MM.1S (cell line): ENCODE measurements at regions not wholly inside any gene's neighbourhood (a gene's known extent, or its start where the extent isn't known, plus 50 kb on each side); places are given as distances from the start of the nearest gene placed in this dataset.

Experiments
- EZH2 ChIP-seq: fragments of 300-600 bp; sonication (generic); optimal IDR thresholded peaks from 2 replicates; pipeline ENCODE3; 2017; ENCODE audit warnings: low read depth, mild to moderate bottlenecking, antibody characterized with exemption, low read length, mixed read lengths
- EZH2phosphoT487 ChIP-seq: fragments of 300-600 bp; sonication (generic); IDR thresholded peaks from 2 replicates; pipeline ENCODE4 v1.6.1; 2018; ENCODE audit warnings: antibody characterized with exemption, low read length
- TF ChIP-seq, protein P1 (sequence below): fragments of 300-600 bp; sonication (generic); IDR thresholded peaks from 2 replicates; pipeline ENCODE4 v1.5.1; 2016; ENCODE audit warnings: antibody characterized with exemption, low read length, mixed read lengths

DNA sequence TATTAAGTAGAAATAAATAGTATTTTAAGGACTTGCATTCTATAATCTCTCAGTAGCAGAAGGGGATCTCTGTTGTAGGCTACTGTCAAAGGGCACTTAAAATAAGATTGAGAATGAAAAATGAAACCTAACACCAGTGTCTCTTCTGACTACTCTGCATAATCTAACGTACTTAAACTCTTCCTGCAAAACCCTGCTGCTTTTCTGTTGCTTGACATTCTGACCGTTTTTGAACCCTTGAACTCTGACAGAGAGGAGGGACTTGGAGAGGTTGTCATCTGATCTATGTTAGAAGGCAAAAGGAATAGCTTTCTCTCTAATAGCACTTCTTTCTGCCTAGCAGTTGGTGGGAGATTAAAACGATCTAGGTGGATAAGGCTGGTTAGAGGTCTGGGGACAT is 204.6 kb downstream of the ZIC1 start:
- TF ChIP-seq, protein P1, sequence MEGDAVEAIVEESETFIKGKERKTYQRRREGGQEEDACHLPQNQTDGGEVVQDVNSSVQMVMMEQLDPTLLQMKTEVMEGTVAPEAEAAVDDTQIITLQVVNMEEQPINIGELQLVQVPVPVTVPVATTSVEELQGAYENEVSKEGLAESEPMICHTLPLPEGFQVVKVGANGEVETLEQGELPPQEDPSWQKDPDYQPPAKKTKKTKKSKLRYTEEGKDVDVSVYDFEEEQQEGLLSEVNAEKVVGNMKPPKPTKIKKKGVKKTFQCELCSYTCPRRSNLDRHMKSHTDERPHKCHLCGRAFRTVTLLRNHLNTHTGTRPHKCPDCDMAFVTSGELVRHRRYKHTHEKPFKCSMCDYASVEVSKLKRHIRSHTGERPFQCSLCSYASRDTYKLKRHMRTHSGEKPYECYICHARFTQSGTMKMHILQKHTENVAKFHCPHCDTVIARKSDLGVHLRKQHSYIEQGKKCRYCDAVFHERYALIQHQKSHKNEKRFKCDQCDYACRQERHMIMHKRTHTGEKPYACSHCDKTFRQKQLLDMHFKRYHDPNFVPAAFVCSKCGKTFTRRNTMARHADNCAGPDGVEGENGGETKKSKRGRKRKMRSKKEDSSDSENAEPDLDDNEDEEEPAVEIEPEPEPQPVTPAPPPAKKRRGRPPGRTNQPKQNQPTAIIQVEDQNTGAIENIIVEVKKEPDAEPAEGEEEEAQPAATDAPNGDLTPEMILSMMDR: no peak
- no peak for TF ChIP-seq EZH2
- no peak for TF ChIP-seq EZH2phosphoT487
